ENCODE measurements at regions not wholly inside any gene's neighbourhood (a gene's known extent, or its start where the extent isn't known, plus 50 kb on each side); places are given as distances from the start of the nearest gene placed in this dataset.

GRCh38 chr4:143133977-143134376, 50.7 kb upstream of the USP38 start:
- TF ChIP-seq, protein P1, sequence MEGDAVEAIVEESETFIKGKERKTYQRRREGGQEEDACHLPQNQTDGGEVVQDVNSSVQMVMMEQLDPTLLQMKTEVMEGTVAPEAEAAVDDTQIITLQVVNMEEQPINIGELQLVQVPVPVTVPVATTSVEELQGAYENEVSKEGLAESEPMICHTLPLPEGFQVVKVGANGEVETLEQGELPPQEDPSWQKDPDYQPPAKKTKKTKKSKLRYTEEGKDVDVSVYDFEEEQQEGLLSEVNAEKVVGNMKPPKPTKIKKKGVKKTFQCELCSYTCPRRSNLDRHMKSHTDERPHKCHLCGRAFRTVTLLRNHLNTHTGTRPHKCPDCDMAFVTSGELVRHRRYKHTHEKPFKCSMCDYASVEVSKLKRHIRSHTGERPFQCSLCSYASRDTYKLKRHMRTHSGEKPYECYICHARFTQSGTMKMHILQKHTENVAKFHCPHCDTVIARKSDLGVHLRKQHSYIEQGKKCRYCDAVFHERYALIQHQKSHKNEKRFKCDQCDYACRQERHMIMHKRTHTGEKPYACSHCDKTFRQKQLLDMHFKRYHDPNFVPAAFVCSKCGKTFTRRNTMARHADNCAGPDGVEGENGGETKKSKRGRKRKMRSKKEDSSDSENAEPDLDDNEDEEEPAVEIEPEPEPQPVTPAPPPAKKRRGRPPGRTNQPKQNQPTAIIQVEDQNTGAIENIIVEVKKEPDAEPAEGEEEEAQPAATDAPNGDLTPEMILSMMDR (IDR thresholded peaks at IDR 0.05) = no peak
- TF ChIP-seq EZH2 (IDR thresholded peaks at IDR 0.05; ENCODE audit: borderline replicate concordance, insufficient read depth, low read depth, low read length, poor library complexity, severe bottlenecking) = no peak
